Myocyte (in vitro differentiated cells): ENCODE measurements at regions not wholly inside any gene's neighbourhood (a gene's known extent, or its start where the extent isn't known, plus 50 kb on each side); places are given as distances from the start of the nearest gene placed in this dataset.

Experiments
- DNase-seq: peaks from one replicate; pipeline ENCODE4 v3.0.0-alpha.2; 2012; ENCODE audit warnings: low read depth

DNA sequence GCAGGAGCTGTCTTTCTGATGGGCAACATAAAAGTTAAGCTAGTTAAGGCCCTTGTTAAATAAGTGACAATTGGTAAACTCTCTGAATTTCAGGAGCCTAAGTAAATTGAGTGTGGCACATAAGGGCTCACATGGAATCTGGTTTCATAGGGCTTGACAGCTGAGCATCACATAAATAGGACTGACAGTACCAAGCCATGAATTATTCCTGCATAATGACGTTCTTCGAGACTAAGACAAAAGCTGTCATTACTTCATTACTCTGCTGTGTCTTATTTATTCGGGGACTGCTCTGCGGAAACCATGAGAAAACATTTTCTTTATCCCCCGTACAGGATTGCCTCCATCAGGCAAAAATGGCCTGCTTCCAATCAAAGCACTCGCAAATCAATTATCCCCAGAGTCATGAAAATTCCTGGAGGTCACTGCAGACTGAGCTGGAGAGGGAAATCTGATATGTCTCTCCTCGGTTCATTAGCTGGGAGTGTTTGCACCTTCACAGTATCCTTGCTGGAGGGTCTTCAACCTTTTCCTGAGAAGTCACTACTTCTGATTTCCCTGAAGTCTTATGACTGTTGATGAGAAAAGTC is 311.4 kb downstream of the CDH26 start:
- no peak for DNase-seq

DNA sequence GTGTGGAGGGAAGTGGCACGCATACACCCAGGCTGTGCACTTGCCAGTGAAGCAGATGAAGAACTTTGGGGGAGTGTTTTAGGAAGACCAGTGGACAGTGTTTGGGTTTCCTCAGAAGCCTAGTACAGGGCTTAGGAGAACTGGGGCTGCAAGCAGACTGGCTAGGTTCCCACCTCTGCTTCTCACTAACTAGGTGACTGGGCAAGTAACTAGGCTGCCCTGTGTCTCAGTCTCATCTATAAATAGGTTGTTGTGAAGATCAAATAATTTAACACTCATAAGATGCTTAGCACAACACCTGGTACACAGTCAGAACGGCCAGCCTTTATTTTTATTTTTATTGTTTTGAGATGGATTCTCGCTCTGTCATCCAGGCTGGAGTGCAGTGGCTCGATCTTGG is 312.1 kb downstream of the CDH26 start:
- no peak for DNase-seq

DNA sequence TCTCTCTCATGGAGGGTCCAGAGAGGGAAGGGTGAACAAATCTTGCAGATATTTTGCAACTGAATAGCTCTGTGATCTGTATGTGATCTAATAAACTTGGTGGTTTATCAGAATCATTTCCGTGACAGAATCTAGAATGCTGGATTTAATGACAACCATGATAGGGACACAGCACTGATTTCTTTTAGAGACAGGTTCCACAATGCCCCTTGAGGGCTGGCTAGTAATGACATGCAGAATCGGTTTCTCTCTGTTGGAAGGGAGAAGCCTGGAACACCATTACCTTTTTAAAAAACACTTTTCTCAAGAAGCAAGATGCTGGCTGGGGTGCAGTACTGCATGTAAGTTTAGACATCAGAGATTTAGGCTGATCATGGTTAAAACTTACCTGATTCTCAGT is 313.4 kb downstream of the CDH26 start:
- DNase-seq: peak; percentile 9

DNA sequence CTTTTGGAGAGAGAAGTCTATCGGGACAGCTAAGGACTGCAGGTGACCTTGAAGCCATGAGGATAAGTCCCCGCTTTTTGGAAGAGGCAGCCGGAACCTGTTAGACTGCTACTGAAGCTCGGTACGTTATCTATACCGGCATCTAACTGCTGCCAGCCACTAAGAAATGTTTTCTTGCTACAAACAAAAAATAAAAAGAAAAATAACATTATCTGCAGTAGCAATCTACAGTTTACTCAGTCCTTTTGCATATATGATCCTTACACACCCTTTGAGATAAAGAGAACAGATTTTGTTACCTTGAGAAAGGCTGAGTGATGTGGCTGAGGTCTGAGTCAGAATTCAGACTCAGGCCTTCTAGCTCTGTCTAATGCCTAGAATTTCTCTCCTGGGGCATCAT is 314.6 kb downstream of the CDH26 start:
- DNase-seq: no peak

DNA sequence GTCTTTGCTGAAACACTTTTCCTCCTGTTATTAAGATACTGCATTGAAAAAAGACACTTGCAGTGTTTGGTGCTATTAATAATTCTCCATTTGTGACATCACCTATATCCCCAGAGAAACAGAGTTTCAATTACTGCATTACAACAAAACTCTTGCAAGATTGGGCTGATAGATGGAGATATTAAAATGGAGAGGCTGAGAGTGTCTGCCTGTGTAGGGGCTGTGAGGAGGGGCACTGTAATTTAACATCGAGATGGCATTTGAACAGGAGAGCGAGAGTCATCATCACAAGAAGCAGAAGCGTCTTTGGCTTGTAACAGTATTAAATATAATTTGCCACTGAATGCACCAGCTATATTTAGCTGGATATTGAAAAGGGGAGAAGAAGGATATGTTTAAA is 316.5 kb downstream of the CDH26 start:
- no peak for DNase-seq

DNA sequence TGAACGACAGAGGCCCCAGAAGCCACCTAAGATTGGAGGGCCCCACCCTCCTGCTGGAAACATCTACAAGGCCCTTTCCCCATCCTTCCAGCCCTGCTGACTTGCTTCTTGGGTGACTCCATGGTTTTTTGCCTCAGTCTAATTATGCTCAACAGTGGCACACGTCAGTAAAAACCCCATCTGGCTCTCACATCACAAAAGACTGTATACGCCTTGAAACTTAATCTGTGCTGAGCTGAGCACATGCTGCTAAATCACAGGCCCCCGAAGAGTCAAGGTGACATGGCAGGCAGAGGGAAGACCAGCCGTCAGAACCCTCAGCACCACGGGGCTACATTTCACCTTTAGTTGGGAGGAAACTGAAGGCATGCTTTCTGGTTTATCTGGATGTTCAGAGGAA is 323.1 kb downstream of the CDH26 start:
- no peak for DNase-seq

DNA sequence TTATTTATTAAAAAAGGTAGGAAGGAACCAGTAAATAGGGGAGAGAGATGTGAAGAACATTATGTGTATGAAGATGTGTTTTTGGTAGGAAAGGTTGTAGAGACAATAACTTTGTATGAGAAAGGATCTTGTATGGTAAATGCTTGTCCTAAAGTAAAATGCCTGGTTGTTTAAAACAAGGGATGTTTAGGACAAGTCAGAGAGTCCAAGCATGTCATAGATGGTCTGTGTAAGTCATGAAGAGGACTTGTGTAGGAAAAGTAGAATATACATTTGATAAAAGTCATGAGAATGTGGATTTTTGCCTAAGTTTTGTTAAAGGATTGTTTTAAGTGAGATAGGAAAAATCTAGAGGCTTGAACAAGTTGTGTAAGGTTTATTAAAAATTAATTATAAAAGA is 325.1 kb downstream of the CDH26 start:
- DNase-seq: peak; percentile 2

DNA sequence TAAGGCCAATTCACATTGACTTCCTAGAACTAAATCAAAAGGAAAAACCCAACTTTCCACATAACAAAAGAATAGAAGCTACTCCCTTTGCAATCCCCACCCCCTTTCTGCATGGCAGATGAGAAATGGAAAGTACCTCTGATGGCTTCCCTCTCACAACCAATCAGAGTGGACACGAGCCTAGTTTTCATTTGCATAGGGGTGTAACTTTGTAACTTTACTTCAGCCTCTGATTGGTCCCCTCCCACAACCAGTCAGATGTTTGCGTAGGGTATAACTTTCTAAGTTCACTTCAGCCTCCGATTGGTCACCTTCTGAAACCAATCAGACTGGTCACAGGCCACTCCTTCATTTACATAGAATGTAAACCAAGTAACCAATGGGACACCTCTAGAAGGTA is 328.5 kb downstream of the CDH26 start:
- no peak for DNase-seq

DNA sequence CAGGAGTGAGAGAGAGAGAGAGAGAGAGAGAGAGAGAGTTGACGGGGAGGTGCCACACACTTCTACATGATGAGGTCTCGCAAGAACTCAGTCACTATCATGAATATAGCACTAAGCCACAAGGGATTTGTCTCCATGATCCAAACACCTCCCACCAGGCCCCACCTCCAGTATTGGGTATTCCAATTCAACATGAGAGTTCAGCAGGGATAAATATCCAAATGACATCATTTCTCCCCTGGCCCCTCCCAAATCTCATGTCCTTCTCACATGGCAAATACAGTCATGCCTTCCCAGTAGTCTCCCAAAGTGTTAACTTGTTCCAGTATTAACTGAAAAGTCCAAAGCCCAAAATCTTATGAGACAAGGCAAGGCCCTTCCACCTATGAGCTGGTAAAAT is 330.7 kb downstream of the CDH26 start:
- no peak for DNase-seq

DNA sequence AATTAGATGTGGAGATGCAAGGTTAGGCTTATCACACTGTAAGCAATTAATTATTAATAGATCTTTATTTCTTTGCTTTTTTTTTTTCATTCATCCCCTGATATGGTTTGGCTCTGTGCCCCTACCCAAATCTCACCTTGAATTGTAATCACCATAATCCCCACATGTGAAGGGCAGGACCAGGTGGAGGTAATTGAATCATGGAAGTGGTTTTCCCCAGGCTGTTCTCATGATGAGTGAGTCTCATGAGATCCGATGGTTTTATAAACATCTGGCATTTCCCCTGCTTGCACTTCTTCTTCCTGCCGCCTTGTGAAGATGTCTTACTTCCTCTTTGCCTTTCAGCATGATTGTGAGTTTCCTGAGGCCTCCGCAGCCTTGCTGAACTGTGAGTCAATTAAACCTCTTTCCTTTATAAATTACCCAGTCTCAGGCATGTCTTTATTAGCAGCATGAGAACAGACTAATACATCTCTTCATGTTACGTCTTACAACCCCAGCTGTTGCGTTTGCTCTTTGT is 333.8 kb downstream of the CDH26 start:
- DNase-seq: no peak

DNA sequence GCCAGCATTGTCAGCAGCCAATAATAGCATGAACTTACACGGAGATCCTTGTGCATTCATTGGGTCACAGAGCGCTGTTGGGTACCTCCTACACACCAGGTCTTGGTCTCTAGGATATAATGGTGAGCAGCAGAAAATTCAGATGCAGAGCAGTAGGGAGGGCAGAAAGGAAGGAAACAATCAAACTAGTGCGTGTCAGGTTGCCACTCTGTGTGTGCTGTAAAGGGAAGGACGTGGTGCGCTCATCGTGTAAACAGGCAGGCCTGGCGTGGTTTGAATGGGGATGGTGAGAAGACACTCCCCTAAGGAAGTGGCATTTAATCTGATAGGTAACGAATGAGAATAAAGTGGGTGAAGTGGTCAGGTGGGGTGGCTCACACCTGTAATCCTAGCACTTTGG is 336.4 kb downstream of the CDH26 start:
- DNase-seq: no peak

DNA sequence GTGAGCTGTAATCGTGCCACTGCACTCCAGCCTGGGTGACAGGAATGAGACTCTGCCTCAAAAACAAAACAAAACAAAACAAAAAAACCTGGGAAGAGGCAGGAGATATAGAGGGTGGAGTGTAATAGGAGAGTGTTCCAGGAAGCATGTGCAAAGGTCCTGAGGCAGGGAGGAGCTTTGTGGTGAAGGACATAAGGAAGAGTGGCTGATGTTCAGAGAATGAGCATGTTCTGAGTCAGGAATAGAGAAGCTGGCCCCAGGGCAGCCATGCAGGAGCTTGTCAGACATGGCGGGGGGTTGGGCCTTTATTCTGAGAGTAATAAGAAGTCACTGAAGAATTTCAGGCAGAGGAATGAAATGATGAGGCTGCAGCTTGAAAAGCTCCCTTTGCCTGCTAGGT is 337.0 kb downstream of the CDH26 start:
- no peak for DNase-seq

DNA sequence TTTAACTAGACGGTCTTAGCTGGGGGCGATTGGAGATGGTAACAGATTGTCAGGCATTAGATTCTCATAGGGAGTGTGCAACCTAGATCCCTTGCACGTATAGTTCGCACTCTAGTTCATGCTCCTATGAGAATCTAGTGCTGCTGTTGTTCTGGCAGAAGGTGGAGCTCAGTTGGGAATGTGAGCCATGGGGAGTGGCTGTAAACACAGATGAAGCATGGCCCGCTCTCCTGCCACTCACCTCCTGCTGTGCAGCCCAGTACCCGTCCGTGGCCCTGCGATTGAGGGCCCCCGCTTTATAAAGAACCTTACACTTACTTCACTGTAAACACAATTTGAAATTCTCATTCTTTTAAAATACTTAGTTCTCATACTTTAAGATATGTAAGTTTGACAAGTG is 339.4 kb downstream of the CDH26 start:
- no peak for DNase-seq

DNA sequence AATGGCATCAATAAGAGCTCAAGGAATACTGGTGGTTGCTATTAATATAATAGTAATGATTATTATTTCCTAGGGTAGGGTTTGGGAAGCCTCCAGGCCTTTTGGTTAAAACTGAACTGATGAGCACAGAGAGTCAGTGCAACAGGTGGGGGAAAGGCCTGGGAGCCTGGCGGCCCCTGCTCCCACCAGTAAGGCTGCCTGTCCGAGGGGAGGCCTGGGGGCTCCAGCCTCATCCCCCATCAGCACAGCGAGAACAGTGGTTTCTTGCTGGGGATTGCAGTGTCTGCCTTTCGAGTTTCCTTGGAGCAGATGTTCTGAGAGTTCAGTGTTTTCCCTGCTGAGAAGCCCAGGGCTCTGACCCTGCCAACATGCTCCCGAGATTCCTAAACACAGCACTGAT is 340.4 kb downstream of the CDH26 start:
- DNase-seq: no peak

DNA sequence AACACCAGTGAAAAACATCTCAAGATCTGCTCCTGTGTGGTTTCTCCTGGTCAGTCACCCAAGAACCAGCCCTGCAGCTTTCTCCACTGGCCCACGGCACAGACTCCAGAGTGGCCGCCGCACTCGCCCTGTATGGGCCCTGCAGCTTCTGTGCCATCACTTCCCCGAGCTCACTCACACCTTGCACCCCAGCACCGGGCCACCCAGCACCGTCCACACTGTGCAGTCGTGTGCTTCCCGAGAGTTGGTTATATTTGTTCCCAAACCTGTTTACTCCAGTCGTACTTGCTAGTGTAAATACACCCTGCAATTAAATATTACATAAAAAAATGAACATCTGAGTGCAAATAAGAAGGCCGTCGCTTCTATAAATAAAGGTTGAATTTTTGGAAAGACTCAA is 341.7 kb downstream of the CDH26 start:
- no peak for DNase-seq

DNA sequence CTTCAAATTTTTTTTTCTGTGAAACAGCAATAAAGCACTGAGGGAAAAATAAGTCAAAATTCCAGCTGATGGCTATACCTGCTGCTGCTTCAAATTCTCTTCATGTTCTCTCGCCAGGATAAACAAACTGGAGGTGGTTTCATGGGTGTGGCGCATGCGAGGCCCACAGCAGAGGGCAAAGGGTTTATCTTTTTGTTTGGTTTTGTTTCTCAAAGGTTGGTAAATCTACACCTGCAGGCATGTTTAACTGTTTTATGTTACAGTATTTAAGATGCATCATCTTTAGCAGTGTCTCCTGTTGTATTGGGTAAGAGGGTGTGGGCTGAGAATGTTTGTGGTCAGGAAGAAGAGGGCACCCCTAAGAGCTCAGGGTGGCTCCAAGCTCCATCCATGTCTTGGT is 342.2 kb downstream of the CDH26 start:
- DNase-seq: no peak

DNA sequence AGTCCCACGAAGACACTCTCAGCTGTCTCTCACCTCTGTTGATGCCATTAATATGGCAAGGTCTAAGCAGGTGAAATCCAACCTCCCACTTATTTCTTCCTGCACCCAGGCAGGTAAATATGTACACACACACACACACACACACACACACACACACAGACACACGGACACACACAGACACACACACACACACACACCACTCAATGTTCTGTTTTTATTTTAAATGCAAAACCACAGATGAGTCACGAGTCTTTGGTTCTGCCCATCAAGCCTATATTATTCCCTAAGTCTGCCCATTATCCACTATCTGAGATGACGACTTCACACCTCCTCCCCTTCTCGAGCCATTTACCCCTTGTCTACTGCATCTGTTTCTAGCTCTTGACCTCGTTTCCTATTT is 344.7 kb downstream of the CDH26 start:
- no peak for DNase-seq

DNA sequence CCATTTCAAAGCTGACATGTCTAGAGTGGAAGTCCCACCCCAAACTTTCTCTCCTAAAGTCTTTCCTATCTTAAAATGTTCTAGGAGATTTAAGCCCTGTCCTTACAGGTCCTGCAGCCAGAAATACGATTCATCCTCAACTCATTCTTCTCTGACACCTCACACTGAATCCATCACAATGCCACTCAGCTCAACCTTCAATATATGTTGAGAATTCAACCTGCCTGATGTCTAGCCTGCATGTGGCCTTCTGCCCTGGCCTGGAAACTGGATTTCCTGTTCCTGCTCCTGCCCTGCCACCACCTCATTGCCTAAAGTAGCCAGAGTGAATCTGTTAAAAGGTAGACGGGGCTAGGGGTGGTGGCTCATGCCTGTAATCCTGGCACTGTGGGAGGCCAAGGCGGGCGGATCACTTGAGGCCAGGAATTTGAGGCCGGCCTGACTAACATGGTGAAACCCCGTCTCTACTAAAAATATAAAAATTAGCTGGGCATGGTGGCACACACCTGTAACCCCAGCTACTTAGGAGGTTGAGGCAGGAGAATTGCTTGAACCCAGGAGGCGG is 345.9 kb downstream of the CDH26 start:
- DNase-seq: no peak

DNA sequence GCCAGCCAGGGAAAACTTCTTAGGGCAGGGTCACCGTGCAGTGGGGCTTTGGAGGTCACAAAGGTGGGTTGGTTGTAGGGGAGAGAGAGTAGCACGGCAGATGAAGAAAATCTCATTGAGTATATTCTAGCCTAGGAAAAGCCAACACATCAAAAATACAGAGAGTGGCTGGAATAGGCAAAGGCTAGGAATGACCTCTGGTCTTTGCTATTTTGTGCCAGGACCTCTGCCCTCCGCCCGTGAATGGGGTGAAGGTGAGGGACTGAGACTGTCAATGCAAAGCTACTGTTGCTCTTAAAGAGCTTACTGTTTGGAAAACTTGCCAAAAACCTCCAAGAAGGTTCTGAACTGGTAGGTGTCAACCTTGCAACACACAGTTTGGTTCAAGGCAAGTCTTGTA is 346.7 kb downstream of the CDH26 start:
- DNase-seq: no peak

DNA sequence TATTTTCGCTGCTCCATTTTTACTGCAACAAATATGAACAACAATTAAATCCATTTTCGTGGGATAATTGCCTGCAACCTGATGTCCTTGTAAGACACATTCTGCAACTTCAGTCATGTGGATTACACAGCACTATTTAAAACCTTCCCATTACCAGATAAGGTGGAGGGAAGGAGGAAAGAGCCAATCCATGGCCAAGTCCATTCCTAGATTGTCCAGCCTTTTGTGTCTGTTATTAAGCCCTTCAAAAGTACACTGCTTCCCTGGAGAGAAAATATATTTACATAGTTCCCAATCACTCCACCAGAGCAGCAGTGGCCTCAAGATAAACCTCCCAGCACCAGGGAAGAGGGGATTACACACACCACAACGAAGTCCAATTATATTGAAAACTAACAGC is 347.9 kb downstream of the CDH26 start:
- DNase-seq: no peak

DNA sequence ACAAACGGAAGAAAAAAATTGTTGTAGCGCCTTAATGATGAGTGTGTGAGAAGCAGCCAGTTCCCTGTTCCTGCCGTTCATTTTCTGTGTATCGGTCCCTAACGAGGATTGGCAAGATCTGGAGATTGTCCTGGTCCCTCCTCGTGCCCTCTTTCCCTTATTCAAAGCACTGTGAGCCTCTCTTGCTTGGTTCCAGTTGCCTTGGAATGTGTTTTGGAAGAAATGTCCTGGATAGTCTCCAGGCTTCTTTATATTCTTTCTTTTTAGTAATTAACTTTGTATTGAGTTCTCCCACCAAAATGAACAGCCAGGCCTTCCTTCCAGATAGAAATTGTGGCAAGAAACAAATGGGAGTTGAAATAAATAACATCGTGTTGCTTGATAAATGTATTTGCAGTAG is 348.3 kb downstream of the CDH26 start:
- DNase-seq: no peak

DNA sequence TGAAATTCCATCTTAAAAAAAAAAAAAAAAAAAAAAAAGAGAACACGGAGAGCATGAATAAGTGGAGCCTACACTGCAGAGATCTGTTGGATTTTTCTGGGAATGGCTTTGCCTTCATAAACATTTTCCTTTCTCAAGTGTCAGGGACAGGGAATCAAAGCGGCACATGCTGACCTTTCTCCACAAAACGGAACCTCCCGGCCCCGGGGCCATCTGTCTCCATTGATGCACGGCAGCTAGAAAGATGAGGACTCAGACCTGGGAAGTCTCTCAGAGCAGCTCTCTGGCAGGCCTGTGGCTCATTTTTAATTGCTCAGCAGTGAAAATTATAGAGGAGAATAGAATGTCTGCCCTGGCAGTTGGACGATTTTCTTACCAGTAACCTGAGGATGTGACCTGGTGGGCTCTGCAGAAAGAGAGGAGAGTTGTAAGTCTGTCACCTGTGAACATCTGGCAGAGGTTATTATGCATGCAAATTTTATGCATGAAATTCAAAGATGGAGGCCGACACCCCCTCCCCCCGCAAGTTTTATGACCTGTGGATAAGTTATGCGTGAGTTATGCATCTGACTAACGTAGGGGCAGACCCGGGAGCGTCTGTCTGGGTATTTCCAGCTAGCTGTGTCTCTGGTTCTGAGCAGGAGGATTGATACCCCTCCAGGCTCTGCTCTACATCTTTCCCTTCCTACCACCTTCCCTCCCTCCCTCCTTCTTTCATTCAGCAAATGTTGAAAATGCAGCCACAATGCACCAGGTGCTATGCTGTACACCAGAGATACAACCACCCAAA is 352.5 kb downstream of the CDH26 start:
- no peak for DNase-seq

DNA sequence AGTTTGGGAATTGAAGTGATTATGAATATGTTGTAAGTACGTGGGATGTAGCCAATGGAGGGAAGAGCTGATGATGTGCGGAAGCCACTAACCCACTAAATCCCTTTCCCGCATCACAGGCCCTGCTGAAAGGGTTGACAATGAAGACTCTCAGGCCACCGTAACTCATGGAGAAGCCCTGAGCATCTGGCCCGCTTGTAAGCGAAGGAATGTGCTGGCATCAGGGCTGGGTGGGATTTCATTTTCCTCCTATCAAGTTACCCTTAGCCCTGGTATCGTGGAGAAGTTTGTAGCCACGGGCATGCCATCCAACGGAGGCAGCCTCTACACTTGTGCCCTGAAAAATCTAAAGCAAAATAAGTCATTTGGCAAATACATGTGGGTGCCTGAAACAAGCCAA is 355.0 kb downstream of the CDH26 start:
- DNase-seq: no peak
